ENCODE measurements at regions not wholly inside any gene's neighbourhood (a gene's known extent, or its start where the extent isn't known, plus 50 kb on each side); places are given as distances from the start of the nearest gene placed in this dataset.

- DNase-seq (ENCODE audit: low read depth in 2 of 3, low spot score in 2 of 3), result no peak
Observed at GRCh38 chr1:216788671-216789070, 65.4 kb upstream of the ESRRG start.

GRCh38 chr1:216785737-216786136, 62.5 kb upstream of the ESRRG start:
- DNase-seq (ENCODE audit: low read depth in 2 of 3, low spot score in 2 of 3), result no peak

GRCh38 chr1:216785221-216785620, 62.0 kb upstream of the ESRRG start:
- no peak for DNase-seq (ENCODE audit: low read depth in 2 of 3, low spot score in 2 of 3)

- no peak for DNase-seq (ENCODE audit: low read depth in 2 of 3, low spot score in 2 of 3)
Observed at GRCh38 chr1:216779686-216780085, 56.5 kb upstream of the ESRRG start.

GRCh38 chr1:216778737-216779136, 55.5 kb upstream of the ESRRG start:
- peak in 1 of 3 donors; percentile 1 for DNase-seq (ENCODE audit: low read depth in 2 of 3, low spot score in 2 of 3)

GRCh38 chr1:216777148-216777547, 53.9 kb upstream of the ESRRG start:
- DNase-seq (ENCODE audit: low read depth in 2 of 3, low spot score in 2 of 3), result no peak

Measured in hematopoietic multipotent progenitor cell (in vitro differentiated cells).